HPDE6-E6E7 (cell line): ENCODE measurements at regions not wholly inside any gene's neighbourhood (a gene's known extent, or its start where the extent isn't known, plus 50 kb on each side); places are given as distances from the start of the nearest gene placed in this dataset.

Source experiments
- DNase-seq: peaks from one replicate; pipeline ENCODE4 v3.0.0; 2011; ENCODE audit warnings: missing footprints; ENCODE audit errors: extremely low spot score

DNA sequence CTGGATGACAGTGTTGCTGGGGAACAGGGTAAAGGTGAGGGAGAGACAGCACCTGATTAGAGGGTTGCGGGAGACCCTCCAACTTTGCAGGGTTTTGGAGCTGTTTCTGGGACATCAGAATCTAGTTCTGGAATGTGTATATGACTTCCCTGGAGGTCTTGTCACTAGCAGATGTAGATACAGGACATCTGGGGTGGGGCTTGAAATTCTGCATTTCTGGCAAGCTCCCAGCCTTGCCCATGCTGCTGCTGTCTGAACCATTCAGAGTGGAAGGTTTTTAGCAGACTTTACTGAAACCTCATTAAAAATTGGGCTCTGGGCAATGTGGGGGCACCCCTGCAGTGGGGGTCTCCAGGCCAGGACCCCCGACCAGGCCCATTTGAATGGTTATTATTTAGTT is 220.3 kb upstream of the SKOR2 start:
- no peak for DNase-seq

DNA sequence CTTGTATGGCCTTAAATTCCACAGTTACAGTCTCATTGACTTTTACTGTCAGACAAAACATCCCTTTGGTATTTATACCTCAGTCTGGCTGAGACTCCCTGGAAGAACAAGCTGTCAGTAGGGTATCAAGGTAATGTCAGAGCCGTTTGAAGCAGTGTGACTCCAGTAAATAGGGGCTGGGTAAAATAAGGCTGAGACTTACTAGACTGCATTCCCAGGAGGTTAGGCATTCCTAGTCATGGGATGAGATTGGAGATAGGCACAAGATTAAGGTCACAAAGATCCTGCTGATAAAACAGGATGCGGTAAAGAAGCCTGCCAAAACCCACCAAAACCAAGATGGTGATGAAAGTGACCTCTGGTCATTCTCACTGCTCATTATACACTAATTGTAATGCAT is 219.5 kb upstream of the SKOR2 start:
- DNase-seq: no peak

DNA sequence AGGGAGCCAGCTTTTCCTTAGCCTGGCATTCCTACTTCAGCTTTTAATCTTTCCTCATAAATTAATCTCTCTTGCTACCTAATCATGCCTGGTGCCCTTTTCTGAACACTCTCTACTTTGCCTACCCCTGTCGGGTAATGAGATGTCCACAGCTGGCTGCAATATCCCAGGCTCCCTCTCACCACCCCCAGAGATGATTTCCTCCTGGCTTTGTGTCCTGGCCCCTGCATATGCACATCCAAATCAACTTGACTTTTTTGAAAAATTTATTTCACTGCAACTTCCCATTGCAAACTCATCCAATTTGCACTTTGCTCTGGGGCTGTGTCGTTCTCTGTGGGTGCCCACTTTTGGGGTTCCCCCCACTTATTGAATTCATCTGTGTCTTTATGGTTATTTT is 218.1 kb upstream of the SKOR2 start:
- no peak for DNase-seq

DNA sequence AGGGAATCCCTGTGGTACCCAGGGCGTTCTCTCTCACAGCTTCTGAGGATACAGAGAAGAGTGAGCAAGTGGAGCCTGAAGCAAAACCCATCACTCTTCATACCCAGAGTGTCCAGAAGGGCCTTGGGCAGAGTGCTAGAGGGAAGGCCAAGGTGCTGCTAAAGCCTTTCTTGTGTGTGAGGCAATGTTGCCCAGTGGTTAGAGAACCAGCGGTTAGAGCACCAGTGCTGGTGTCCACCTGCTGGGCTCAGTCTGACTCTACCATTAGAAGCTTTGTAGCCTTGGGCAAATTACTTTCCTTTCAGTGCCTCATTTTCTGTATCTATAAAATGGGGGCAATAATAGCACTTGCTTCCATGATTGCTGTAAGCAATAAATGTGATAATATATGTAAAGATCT is 210.5 kb upstream of the SKOR2 start:
- no peak for DNase-seq

DNA sequence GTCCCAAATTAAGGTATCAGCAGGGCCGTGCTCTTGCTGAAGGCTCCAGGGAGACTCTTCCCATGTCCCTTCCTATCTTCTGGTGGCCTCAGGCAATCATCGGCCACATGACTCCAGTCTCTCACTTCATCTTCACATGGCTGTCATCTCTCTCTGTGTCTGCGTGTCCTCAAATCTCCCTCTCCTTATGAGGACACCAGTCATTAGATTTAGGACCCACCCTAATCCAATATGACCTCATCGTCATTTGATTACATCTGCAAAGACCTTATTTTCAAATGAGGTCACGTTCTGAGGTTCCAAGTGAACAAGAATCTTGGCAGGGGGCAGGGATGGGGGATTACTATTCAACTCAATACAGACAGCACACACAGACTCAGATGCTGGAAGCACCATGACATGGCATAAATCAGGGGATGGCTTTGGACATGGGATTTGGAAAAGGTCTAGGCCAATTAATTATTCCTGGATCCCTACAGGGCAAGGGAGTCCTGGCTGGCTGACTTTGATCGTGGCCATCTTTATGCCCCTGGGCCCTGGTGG is 210.0 kb upstream of the SKOR2 start:
- DNase-seq: no peak

DNA sequence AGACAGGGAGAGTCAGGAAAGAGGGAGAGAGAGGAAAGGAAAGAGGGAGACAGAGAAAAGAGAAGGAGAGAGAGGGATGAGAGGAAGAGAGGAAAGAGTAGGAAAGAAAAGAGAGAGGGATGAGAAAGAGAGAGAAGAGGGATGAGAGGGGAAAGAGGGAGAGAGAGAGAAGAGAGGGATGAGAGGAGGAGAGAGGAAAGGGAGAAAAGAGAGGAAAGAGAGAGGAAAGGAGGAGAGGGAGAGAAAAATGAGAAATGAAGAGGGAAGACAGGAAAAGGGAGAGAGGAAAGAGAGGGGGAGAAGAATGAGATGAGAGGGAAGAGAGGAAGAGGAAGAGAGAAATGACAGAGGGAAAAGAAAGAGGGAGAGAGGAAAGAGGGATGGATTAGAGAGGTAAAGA is 207.0 kb upstream of the SKOR2 start:
- no peak for DNase-seq

DNA sequence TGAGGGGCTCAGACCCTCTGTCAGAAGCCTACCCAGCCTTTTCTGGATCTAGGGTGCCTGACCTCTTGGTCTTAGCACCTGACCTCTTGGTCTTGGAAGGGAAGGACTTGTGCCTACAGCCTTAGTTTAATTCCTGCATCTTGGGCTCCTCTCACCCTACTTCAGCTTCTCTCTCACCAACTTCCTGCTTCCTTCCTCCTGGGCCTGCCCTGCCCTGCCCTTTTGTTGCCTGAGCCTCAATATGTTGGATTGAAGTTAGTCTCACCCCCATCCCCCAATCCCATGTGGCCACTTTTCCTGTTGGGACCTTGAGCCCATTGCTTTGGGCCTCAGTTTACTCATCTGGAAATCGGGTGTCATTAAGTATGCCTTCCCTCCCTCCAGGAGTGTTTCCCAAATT is 206.2 kb upstream of the SKOR2 start:
- DNase-seq: no peak

DNA sequence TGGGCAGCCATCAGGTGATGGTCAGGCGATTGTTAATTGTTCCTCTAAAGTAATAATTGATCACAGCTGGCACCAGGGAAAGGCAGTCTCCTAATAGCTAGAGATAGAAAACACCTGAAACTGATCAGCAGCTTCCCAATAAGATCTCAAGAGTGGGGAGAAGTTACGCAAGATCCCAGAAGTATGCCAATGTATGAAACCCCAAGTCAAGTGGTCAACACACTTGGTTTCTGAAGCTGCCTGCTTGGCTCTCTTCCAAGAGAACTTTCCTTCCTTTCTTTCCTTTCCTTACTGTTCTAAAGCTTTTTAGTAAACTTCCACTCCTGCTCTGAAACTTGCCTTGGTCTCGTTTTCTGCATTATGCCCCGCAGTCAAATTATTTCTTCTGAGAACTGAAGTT is 201.6 kb upstream of the SKOR2 start:
- no peak for DNase-seq

DNA sequence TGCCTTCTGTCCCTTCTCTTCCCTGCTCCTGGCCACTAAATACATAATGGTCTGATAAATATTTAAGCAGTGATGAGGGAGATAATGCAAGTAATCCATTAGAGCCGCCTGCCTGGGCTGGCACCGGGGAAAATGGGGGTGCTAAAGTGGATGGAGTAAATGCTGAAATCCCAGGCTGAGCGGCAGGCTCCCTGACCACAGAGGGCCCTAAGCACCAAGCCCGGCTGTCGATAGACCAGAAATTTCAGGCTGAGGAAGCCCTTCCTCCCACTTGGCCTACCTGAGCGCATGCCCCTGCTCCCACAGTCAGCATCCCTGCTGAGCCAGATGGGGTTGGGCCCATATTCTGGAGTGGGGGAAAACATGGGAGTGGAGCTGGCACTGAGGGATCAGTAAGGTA is 197.5 kb upstream of the SKOR2 start:
- no peak for DNase-seq

DNA sequence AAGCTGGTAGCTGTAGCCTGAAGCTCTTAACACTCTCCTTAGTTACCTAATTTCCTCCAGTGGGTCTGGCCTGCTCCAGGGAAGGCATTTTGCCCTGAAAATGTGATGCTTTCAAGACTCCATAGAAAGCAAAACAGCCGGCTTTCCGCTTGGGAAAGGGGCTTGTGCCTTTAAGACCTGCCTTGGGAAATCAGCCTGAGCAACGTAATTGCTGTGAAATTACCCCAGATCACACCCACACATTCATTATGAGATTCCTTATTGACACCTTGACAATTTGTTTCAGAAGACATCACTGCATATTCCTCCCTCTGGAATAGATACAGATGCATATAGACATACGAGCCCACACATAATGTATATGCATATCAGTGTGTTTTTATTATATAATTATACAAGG is 190.5 kb upstream of the SKOR2 start:
- no peak for DNase-seq

DNA sequence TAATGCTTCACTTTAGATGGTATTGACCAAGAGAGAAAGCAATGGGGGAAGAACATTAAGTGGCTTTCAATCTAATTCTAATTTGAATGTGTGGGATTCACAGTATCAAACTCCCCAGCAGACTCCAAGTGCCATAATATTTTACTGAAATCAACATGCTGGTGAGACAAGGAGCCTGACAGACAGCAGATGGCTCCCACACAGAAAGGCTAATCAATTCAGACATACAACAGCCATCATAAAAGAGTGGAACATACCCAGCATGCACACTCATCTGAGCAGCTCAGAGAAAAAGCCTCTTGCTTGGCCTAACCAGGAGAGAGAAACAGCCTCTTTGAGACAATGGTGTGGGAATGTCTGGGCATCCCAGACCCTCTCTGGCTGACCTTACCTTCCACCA is 186.5 kb upstream of the SKOR2 start:
- no peak for DNase-seq

DNA sequence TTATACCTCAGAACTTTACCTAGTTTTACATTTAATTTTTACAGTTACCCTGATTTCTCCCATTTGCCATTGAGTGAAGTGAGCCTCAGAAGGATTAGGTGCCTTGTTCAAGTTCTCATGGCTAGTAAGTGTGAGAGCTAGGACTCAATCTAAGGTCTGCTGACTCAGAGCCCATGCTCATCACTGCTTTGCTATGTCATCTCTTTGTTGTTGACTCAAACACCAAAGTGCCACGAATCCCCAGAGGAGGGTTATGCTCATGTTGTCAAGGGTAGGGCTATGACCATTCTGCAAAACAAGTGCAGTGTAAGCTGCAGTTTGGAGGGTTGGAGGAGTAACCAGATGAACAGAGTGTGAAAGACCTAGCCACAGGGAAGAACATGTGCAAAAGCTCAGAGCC is 185.4 kb upstream of the SKOR2 start:
- no peak for DNase-seq

DNA sequence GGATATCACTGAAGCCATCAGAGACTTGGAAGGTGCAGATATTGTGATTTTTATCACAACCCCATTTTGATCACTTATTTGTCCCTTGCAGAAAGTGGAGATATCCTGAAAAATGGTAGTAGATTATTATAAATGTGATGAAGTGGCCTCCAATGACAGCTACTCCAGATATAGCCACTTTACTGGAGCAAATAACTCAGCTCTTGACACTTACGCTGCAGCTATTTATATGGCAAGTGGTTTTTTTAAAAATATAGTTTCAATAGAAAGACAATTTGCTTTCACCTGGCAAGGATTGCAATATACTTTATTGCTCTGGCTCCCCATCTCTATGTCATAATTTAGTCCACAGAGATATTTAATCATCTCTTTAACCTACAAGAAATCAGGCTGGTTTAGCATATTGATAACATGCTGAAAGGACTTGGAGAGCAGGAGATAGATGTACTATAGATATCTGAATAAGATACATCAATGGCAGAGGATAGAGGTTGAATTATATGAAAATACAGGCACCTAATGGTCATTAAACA is 182.8 kb upstream of the SKOR2 start:
- DNase-seq: no peak

DNA sequence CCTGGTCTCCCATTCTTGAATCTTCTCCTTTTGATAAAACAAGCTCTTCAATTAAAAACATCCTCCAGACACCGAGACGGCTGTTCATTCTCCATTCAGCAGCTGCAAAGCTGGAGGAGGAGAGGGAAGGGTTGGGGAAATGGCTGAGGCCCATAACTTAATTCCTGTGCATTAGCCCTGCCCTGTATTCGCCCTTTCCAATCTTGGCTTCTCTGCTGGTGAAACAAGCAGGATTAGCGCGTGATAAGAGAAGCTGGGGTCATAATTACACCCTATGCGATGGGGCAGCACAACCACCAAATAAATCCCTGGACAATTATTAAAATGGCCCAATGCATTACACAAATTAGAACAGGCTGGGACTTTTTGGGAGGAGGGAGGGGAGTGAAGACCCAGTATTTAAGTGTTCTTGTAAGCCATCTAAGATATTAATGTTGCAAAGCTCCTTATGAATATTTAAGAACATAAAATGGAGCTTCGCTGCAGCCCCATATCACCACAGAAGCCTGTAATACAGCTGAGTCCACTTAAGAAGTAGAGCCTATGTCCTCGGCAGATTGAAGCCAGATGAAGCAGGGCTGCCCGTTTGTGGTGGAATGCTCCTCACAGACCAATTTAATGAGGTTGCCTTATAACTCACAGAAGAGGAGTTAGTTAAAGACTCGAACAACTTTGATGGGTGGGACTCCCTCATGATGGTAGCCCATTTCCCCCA is 176.6 kb upstream of the SKOR2 start:
- no peak for DNase-seq

DNA sequence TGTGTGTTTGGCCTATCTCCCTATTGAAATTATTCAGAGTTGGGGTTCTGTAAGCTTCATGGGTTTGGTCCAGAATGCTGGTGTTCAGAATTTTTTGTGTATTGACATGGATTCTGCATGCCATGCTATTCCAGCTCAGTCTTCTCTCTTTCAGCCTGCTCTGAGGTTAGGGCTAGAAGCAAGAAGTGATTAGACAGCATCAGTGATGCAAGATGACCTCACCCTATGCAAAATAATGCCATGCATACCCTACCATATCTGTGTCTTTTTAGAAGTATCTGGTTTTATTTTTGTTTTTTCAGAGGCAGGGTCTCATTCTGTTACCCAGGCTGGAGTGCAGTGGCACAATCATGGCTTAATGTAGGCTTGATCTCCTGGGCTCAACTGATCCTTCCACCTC is 175.6 kb upstream of the SKOR2 start:
- no peak for DNase-seq

DNA sequence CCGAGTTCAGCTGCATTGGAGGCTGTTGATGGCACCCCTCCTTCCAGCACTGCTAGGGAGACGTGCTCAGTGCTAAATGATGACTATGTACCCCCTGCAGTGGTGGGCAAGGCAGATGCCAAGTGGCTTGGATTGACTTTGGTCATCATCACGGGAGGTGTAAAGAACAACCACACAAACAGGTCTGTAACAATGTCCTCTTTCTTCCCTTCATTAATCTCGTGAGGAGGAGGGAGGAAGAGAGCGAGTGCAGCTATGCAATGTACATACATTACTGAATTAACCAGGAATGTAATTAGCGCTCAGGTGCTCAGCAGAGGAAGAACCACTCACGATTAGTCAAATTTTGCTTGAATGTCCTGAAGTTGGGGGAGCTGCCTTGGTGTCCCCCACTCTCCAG is 173.9 kb upstream of the SKOR2 start:
- DNase-seq: no peak

DNA sequence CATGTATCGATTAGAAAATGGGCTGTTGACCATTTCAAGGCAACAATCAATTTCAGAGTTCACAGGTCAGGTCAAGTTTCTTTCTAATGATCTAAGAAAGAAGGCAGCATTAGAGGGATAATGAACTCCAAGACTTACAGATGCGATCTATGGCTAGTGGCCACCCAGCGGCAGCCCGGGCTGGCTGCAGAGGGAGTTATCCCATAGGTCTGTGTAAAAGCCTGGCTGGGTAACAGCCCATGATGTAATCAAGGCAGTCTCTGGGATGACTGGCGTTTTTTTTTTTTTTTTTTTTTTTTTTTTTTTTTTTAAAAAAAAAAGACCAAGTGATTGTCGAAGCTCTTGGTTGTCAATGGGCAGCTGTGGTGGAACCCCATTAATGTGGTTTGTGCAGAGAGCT is 171.1 kb upstream of the SKOR2 start:
- DNase-seq: no peak

DNA sequence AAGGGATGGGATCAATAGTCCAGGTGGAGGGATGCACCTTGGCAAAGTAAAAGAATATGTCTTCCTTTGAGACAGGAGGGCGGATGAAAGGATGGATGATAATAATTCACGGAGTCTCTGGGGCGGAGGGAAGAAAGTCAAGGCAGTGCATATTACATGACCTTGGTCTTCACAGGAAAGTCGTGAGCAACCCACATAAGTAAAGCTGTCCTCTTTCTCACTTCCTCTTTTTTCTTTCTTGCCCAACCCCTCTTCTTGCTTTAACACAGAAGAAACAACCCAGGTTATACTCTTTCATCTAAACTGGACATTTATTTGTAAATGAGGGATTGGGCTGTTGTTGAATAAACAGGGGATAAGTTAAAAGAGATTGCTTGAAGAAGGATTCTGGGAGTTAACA is 168.7 kb upstream of the SKOR2 start:
- DNase-seq: no peak

DNA sequence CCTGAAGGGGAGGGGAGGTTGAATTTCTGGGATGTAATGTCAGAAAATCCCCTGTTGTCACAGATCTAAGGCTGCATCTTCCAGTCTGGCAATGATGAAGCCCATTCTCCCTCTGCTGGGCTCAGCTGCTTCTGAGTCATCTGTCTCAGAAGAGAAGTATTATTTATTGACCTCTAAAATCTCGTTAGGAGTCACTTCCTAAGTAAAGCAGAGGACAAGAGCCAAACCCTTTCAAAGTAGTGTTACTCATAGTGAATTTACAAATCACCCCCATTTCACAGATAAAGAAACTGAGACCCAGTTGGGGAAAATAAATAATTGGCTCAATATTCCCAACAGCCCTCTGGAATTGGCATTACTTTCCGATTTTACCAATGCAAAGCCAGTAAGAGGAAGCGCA is 167.3 kb upstream of the SKOR2 start:
- no peak for DNase-seq

DNA sequence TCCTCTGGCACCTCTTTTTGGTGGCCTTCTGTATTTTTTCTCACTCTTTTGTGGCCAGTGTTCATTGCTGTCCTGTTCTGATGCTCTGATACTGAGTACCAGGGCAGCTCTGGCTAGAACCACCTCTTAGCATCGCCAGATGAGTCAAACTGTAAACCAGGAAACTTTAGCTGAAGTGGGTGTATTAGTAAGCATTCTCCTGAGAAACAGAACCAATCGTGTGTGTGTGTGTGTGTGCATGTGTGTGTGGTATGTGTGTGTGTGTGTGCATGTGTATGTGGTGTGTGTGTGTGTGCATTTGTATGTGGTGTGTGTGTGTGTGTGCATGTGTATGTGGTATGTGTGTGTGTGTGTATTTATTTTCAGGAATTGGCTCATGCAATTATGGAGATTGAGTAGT is 166.3 kb upstream of the SKOR2 start:
- no peak for DNase-seq

DNA sequence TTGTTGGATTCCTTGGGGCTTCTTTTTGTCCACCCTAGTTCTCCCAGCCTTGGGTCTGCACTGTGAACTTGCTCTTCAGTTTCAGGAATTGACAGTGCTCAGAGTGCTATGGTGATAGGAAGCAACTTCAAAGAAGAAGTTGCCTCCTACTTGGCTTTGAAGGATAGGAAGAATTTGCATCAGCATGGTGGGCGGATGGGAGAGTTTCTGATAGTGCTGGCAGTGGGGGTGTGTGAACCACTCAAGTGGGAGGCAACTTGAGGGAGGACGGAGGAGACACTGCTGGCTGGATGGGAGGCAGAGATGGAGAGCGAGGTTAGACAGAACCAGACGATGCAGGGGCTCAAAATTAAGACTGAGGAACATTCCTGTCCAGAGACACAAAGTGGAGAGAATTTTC is 164.4 kb upstream of the SKOR2 start:
- no peak for DNase-seq

DNA sequence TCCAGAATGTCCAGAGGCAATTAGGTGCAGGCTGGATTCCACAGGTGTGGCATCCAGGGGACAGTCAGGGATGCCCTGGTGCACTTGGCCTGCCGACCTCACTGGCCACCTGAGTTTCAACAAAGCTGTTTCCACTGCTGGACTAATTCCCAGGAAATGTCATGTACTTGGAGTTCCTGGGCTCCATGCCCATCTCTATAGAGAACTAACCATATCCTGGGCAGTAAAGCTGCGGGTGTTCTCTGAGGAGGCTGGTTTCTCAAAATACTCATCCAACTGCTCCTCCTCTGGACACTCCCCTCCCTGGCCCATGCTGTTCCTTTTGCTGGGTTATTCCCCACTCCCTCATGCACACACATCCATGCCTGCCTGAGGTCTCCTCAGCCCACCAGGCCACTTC is 161.9 kb upstream of the SKOR2 start:
- DNase-seq: no peak

DNA sequence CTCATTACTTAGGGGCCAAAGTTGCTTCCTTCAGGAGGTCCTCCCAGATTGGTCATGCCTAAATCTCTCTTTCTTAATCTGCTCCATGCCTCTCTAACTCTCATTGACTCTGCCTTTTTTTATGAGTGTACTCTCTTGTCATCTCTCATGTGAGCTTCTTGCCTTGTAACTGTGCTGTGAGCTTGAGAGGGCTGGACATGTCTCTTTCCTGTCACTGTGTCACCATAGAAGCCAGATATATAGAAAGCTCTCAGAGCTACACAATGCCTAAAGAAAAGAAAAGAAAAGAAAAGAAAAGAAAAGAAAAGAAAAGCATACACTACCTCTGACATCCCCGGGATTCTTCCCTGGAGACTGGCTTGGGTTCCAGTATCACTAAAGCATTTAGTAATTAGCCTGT is 161.5 kb upstream of the SKOR2 start:
- DNase-seq: no peak

DNA sequence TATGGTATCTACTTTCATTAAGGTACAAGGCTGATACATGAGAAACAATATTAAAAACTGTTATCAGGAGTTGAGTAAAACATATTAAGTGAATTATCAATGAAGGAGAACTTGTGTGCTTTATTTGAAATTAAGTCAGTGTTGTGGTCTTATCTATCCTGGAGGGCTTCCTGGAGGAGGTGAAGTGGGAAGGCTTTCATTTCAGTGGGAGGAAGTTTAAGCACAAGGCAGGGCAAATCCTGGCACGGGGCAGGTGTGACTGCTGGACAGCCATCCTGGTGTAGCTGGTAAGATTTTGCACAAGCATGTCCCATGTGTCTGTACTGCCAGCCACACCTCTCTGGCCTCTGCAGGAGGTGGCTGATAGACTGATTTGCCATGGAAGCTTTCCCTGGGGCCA is 159.7 kb upstream of the SKOR2 start:
- DNase-seq: no peak
